Endothelial cell of umbilical vein (primary cell): ENCODE measurements at regions not wholly inside any gene's neighbourhood (a gene's known extent, or its start where the extent isn't known, plus 50 kb on each side); places are given as distances from the start of the nearest gene placed in this dataset.

Source experiments
- CTCF ChIP-seq, 2 donors: IDR thresholded peaks; 1 replicate in 1 of 2; 2 replicates in 1 of 2; pipeline ENCODE4 v1.5.1; 2011; ENCODE audit warnings: low read length in 2 of 2, mild to moderate bottlenecking in 2 of 2, moderate library complexity in 2 of 2, control low read depth in 1 of 2, inconsistent platforms in 1 of 2, low read depth in 1 of 2; ENCODE audit not compliant: insufficient read depth in 1 of 2; ENCODE audit errors: extremely low read depth in 1 of 2
- FOS ChIP-seq: IDR thresholded peaks from 2 replicates; pipeline ENCODE4 v1.6.1; 2011; ENCODE audit warnings: mild to moderate bottlenecking, low read length, moderate library complexity, borderline replicate concordance; ENCODE audit not compliant: insufficient read depth
- MAX ChIP-seq: IDR thresholded peaks from 2 replicates; pipeline ENCODE4 v1.6.1; 2011; ENCODE audit not compliant: insufficient read depth, insufficient read length

GRCh38 chr6:98452685-98453084 is 381.7 kb upstream of the POU3F2 start:
- TF ChIP-seq MAX (no peak), CTCF (IDR thresholded peaks at IDR 0.05; ENCODE audit: extremely low read depth in 1 of 2, insufficient read depth in 1 of 2, low read depth in 1 of 2, low read length in 2 of 2) (no peak), FOS (no peak)
